Endothelial cell of umbilical vein (primary cell): ENCODE measurements at regions not wholly inside any gene's neighbourhood (a gene's known extent, or its start where the extent isn't known, plus 50 kb on each side); places are given as distances from the start of the nearest gene placed in this dataset.

ENCODE experiments used
- BruUV-seq: library from RNA; stranded (reverse); fragments of 400-500 nt; replicated peaks from 2 replicates; lab custom pipeline; 2021; lab: Mats Ljungman, UMichigan
- CTCF ChIA-PET: fragments of 300-600, 350-600 bp; sonication (Branson Sonifier 250); formaldehyde crosslinking; loops from one replicate; lab custom pipeline; 2021; ENCODE audit warnings: antibody characterized with exemption, inconsistent platforms; lab: Charles Lee
- POLR2A ChIA-PET: fragments of 300-600, 350-600 bp; sonication (Branson Sonifier 250); formaldehyde crosslinking; loops from one replicate; lab custom pipeline; 2021; ENCODE audit warnings: antibody characterized with exemption, inconsistent platforms; lab: Charles Lee
- DNase-seq: peaks from one replicate; pipeline ENCODE4 v3.0.0-alpha.2; 2011; ENCODE audit warnings: low read depth, low spot score
- FAIRE-seq: peaks from 2 replicates; lab custom pipeline; 2011; peaks lifted over from hg19 to GRCh38; lab: Jason Lieb, UNC
- H2AFZ ChIP-seq: 2 replicates; pipeline ENCODE4 v1.6.0; 2012; ENCODE audit warnings: low read depth, low read length, control low read depth, inconsistent platforms
- H3K27ac ChIP-seq: 2 replicates; pipeline ENCODE4 v1.5.1; 2011; ENCODE audit warnings: low read depth, mild to moderate bottlenecking, control low read depth, low read length, moderate library complexity; ENCODE audit not compliant: insufficient read depth
- H3K27me3 ChIP-seq, 2 experiments: 2 replicates each; pipeline versions ENCODE4 v1.6.0 to v1.6.1; 2011; ENCODE audit warnings: low read length in 2 of 2, mixed read lengths in 1 of 2; ENCODE audit not compliant: control insufficient read depth in 2 of 2, insufficient read depth in 2 of 2
- H3K36me3 ChIP-seq, 2 experiments: 2 replicates in 1 of 2; 3 replicates in 1 of 2; pipeline ENCODE4 v1.5.1; 2011; ENCODE audit warnings: low read length in 2 of 2, mild to moderate bottlenecking in 1 of 2, moderate library complexity in 1 of 2; ENCODE audit not compliant: control insufficient read depth in 2 of 2, insufficient read depth in 2 of 2; ENCODE audit errors: extremely low read depth in 1 of 2
- H3K4me1 ChIP-seq: 3 replicates; pipeline ENCODE4 v1.5.1; 2011; ENCODE audit warnings: mild to moderate bottlenecking, low read length; ENCODE audit not compliant: control insufficient read depth, insufficient read depth; ENCODE audit errors: extremely low read depth
- H3K4me2 ChIP-seq: 2 replicates; pipeline ENCODE4 v1.6.1; 2011; ENCODE audit warnings: low read length, control low read depth, mixed read lengths; ENCODE audit not compliant: insufficient read depth
- H3K4me3 ChIP-seq, 3 experiments: fragments of 200-600 bp in 1 of 3; sonication (generic), shearing (Covaris generic) in 1 of 3; replicated peaks in 1 of 3; 2 replicates each; pipeline ENCODE4 v1.5.1; 2011 to 2016; ENCODE audit warnings: control low read depth in 3 of 3, low read length in 3 of 3, mild to moderate bottlenecking in 2 of 3, inconsistent platforms in 1 of 3, low read depth in 1 of 3, moderate library complexity in 1 of 3; ENCODE audit not compliant: insufficient read depth in 1 of 3
- H3K79me2 ChIP-seq: 2 replicates; pipeline ENCODE4 v1.6.0; 2012; ENCODE audit warnings: low read length, inconsistent platforms; ENCODE audit not compliant: control insufficient read depth, insufficient read depth
- H3K9ac ChIP-seq: replicated peaks from 2 replicates; pipeline ENCODE3; 2011; ENCODE audit warnings: low read length, control low read depth; ENCODE audit not compliant: insufficient read depth; ENCODE audit errors: extremely low read depth
- H3K9me1 ChIP-seq: replicated peaks from 3 replicates; pipeline ENCODE4 v1.6.0; 2011; ENCODE audit warnings: mild to moderate bottlenecking, low read length; ENCODE audit not compliant: control insufficient read depth, insufficient read depth; ENCODE audit errors: extremely low read depth
- H3K9me3 ChIP-seq: replicated peaks from 2 replicates; pipeline ENCODE4 v1.5.1; 2012; ENCODE audit warnings: low read length, inconsistent platforms; ENCODE audit not compliant: control insufficient read depth, insufficient read depth
- H4K20me1 ChIP-seq: replicated peaks from 2 replicates; pipeline ENCODE3; 2011; ENCODE audit warnings: mild to moderate bottlenecking, low read length; ENCODE audit not compliant: control insufficient read depth, insufficient read depth; ENCODE audit errors: extremely low read depth
- EZH2 ChIP-seq: IDR thresholded peaks from 2 replicates; pipeline ENCODE4 v1.6.1; 2012; ENCODE audit warnings: borderline replicate concordance, low read depth, mild to moderate bottlenecking, moderate library complexity, low read length, inconsistent platforms; ENCODE audit not compliant: severe bottlenecking
- FOS ChIP-seq: IDR thresholded peaks from 2 replicates; pipeline ENCODE4 v1.6.1; 2011; ENCODE audit warnings: mild to moderate bottlenecking, low read length, moderate library complexity, borderline replicate concordance; ENCODE audit not compliant: insufficient read depth
- GATA2 ChIP-seq: IDR thresholded peaks from 2 replicates; pipeline ENCODE4 v1.7.0; 2011; ENCODE audit warnings: low read depth, mild to moderate bottlenecking, moderate library complexity, mixed read lengths, low read length; ENCODE audit not compliant: insufficient read length, insufficient read depth
- JUN ChIP-seq: IDR thresholded peaks from 2 replicates; pipeline ENCODE4 v1.6.1; 2011; ENCODE audit warnings: borderline replicate concordance, low read depth; ENCODE audit not compliant: insufficient read length, insufficient read depth
- MYC ChIP-seq: IDR thresholded peaks from one replicate; pipeline ENCODE4 v1.6.1; 2011; ENCODE audit warnings: mild to moderate bottlenecking, low read depth, low read length
- POLR2A ChIP-seq: IDR thresholded peaks from 2 replicates; pipeline ENCODE4 v1.6.1; 2012; ENCODE audit warnings: low read depth, mild to moderate bottlenecking, control low read depth, low read length
- POLR2AphosphoS5 ChIP-seq: IDR thresholded peaks from 2 replicates; pipeline ENCODE4 v1.6.1; 2012; ENCODE audit warnings: low read depth, mild to moderate bottlenecking, control low read depth, low read length, moderate library complexity; ENCODE audit not compliant: insufficient read depth
- dilution Hi-C: fragments of 300-500 bp; cut with MboI; formaldehyde crosslinking; loops from one replicate; pipeline ENCODE4 v1.15.0; 2019; ENCODE audit warnings: low sequenced_read_pairs; ENCODE audit not compliant: extremely low pct_ligation_motif_present
- intact Hi-C: fragments of 100-400 bp; cut with micrococcal nuclease; formaldehyde crosslinking; loops from one replicate; pipeline ENCODE4 v1.10.0; 2022
- TF ChIP-seq, protein P1 (sequence below): IDR thresholded peaks from 2 replicates; pipeline ENCODE4 v1.6.1; 2011; ENCODE audit not compliant: insufficient read depth, insufficient read length
- TF ChIP-seq, protein P2 (sequence below), 2 donors: IDR thresholded peaks; 1 replicate in 1 of 2; 2 replicates in 1 of 2; pipeline ENCODE4 v1.5.1; 2011; ENCODE audit warnings: low read length in 2 of 2, mild to moderate bottlenecking in 2 of 2, moderate library complexity in 2 of 2, control low read depth in 1 of 2, inconsistent platforms in 1 of 2, low read depth in 1 of 2; ENCODE audit not compliant: insufficient read depth in 1 of 2; ENCODE audit errors: extremely low read depth in 1 of 2

DNA sequence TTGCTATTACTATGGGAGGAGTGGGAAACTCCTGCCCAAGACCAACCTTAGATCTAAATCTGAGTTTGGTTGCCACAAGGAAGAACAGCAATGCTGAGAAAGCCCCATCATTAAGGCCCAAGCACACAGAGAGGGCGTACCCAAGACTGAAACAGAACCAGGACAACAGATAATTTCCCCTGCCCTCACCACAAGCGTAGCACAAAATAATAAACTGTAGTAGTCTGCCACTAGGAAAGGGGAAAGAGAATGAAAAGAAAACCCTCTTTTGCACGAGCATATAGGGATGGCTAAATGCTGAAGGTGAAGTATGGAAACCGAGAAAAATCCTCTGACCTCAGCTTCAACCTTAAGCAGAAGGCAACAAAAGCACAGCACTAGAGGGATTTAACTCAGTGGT is 76.5 kb upstream of the DHRS4 start:
- FAIRE-seq (no peak), DNase-seq (no peak)
- H3K27ac ChIP-seq: no peak overlapping the region
- POLR2A ChIA-PET: no interaction called here
- H3K4me2 ChIP-seq: no peak overlapping the region
- TF ChIP-seq POLR2A: no peak
- no peak for TF ChIP-seq JUN
- no peak for TF ChIP-seq FOS
- TF ChIP-seq, protein P1, sequence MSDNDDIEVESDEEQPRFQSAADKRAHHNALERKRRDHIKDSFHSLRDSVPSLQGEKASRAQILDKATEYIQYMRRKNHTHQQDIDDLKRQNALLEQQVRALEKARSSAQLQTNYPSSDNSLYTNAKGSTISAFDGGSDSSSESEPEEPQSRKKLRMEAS: no peak
- no peak for TF ChIP-seq GATA2
- no peak for TF ChIP-seq POLR2AphosphoS5
- TF ChIP-seq, protein P2, sequence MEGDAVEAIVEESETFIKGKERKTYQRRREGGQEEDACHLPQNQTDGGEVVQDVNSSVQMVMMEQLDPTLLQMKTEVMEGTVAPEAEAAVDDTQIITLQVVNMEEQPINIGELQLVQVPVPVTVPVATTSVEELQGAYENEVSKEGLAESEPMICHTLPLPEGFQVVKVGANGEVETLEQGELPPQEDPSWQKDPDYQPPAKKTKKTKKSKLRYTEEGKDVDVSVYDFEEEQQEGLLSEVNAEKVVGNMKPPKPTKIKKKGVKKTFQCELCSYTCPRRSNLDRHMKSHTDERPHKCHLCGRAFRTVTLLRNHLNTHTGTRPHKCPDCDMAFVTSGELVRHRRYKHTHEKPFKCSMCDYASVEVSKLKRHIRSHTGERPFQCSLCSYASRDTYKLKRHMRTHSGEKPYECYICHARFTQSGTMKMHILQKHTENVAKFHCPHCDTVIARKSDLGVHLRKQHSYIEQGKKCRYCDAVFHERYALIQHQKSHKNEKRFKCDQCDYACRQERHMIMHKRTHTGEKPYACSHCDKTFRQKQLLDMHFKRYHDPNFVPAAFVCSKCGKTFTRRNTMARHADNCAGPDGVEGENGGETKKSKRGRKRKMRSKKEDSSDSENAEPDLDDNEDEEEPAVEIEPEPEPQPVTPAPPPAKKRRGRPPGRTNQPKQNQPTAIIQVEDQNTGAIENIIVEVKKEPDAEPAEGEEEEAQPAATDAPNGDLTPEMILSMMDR (IDR thresholded peaks at IDR 0.05; ENCODE audit: extremely low read depth in 1 of 2, insufficient read depth in 1 of 2, low read depth in 1 of 2, low read length in 2 of 2): no peak
- TF ChIP-seq MYC: no peak
- no peak for TF ChIP-seq EZH2
- H4K20me1 ChIP-seq: no peaks in the 10 kb centered on the region
- no peak overlapping the region for H3K4me3 ChIP-seq
- intact Hi-C loops (no loop called here), dilution Hi-C loops (no loop called here)
- H3K27me3 ChIP-seq: peaks cover 2% of the 10 kb centered on the region in 2 experiments
- no peaks in the 10 kb centered on the region for H3K4me1 ChIP-seq
- no peak overlapping the region for H2AFZ ChIP-seq
- no peaks in the 10 kb centered on the region for H3K9me3 ChIP-seq
- no peaks in the 10 kb centered on the region for H3K9me1 ChIP-seq
- CTCF ChIA-PET: no interaction called here
- H3K36me3 ChIP-seq: no peaks in the 10 kb centered on the region
- H3K9ac ChIP-seq: no peak overlapping the region
- no TSS peak for BruUV-seq
- no peaks in the 10 kb centered on the region for H3K79me2 ChIP-seq
